Brain microvascular endothelial cell (primary cell): ENCODE measurements at regions not wholly inside any gene's neighbourhood (a gene's known extent, or its start where the extent isn't known, plus 50 kb on each side); places are given as distances from the start of the nearest gene placed in this dataset.

Experiments used
- DNase-seq: peaks from one replicate; pipeline ENCODE4 v3.0.0-alpha.2; 2020
- H3K27ac ChIP-seq: fragments of 250-450 bp; sonication (Bioruptor Pico); 2 replicates; pipeline ENCODE4 v1.5.1; 2020; ENCODE audit warnings: mild to moderate bottlenecking, moderate library complexity
- H3K27me3 ChIP-seq: fragments of 250-450 bp; sonication (Bioruptor Pico); replicated peaks from 2 replicates; pipeline ENCODE4 v1.5.1; 2020; ENCODE audit warnings: mild to moderate bottlenecking
- H3K36me3 ChIP-seq: fragments of 250-450 bp; sonication (Bioruptor Pico); replicated peaks from 2 replicates; pipeline ENCODE4 v1.5.1; 2020; ENCODE audit warnings: mild to moderate bottlenecking
- H3K4me3 ChIP-seq: 2 replicates; pipeline ENCODE4 v1.5.1; 2011; ENCODE audit warnings: low read depth, mild to moderate bottlenecking, control low read depth, low read length, moderate library complexity
- CTCF ChIP-seq: IDR thresholded peaks from 2 replicates; pipeline ENCODE4 v1.5.1; 2011; ENCODE audit warnings: low read depth, mild to moderate bottlenecking, moderate library complexity, low read length, control low read depth, inconsistent platforms; ENCODE audit errors: missing control alignments
- in situ Hi-C: cut with HindIII; loops from 2 replicates; pipeline ENCODE4 v1.10.0; 2017; ENCODE audit warnings: low sequenced_read_pairs, low pct_ligation_motif_present

GRCh38 chr1:2867861-2868260 lies 66.4 kb upstream of the TTC34 start:
- no peaks in the 10 kb centered on the region for H3K27me3 ChIP-seq
- in situ Hi-C loops = no loop called here
- H3K36me3 ChIP-seq = no peaks in the 10 kb centered on the region
- H3K4me3 ChIP-seq = no peak overlapping the region
- no peak for DNase-seq
- TF ChIP-seq CTCF = no peak
- H3K27ac ChIP-seq = no peak overlapping the region

GRCh38 chr1:2868571-2869195 lies 67.2 kb upstream of the TTC34 start:
- H3K27ac ChIP-seq = no peak overlapping the region
- no peak for DNase-seq
- no peak for TF ChIP-seq CTCF
- H3K4me3 ChIP-seq = no peak overlapping the region
- in situ Hi-C loops = no loop called here
- no peaks in the 10 kb centered on the region for H3K27me3 ChIP-seq
- H3K36me3 ChIP-seq = no peaks in the 10 kb centered on the region

- Histone ChIP-seq H3K36me3 (no peaks in the 10 kb centered on the region), H3K27ac (no peak overlapping the region), H3K4me3 (no peak overlapping the region), H3K27me3 (no peaks in the 10 kb centered on the region)
- in situ Hi-C loops = no loop called here
- DNase-seq = no peak
- TF ChIP-seq CTCF = no peak
Measured at GRCh38 chr1:2871246-2871815, 69.8 kb upstream of the TTC34 start.

- H3K27ac ChIP-seq = no peak overlapping the region
- DNase-seq = no peak
- in situ Hi-C loops = no loop called here
Measured at GRCh38 chr1:2874207-2874606, 72.7 kb upstream of the TTC34 start.

GRCh38 chr1:2874607-2875480 lies 73.4 kb upstream of the TTC34 start:
- H3K4me3 ChIP-seq = no peak overlapping the region
- no peaks in the 10 kb centered on the region for H3K27me3 ChIP-seq
- in situ Hi-C loops = no loop called here
- H3K27ac ChIP-seq = no peak overlapping the region
- TF ChIP-seq CTCF = no peak
- H3K36me3 ChIP-seq = no peaks in the 10 kb centered on the region
- DNase-seq = no peak

More at GRCh38 chr1:2874207-2874606, 72.7 kb upstream of the TTC34 start:
- no peak for TF ChIP-seq CTCF
- H3K27me3 ChIP-seq = no peaks in the 10 kb centered on the region
- H3K36me3 ChIP-seq = no peaks in the 10 kb centered on the region
- H3K4me3 ChIP-seq = no peak overlapping the region
